Activated naive CD4-positive, alpha-beta T cell (primary cell): ENCODE measurements at regions not wholly inside any gene's neighbourhood (a gene's known extent, or its start where the extent isn't known, plus 50 kb on each side); places are given as distances from the start of the nearest gene placed in this dataset.

Experiments
- DNase-seq, 4 experiments: peaks; one replicate each; lab custom pipeline; 2025; lab: John Stamatoyannopoulos, UW

DNA sequence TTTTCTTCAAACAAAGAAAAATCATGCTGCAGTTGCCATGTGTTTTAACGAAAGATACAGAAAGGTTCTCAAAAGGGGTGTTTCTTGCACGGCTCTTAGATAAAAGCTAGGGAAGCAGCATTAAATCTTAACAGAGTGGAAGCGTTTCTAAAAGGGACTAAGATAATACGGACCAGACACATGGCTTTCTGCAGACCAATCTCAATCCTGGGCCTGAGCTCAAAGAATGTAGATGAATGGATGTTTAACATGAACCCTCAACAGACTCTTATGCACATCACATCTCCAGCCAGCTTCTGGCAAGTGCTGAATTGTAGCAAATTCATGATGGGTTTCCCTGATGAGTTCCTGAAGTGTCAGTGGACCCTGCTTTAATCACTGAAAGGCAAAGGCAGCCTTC is 80.2 kb upstream of the COX10 start:
- DNase-seq, result no peak

DNA sequence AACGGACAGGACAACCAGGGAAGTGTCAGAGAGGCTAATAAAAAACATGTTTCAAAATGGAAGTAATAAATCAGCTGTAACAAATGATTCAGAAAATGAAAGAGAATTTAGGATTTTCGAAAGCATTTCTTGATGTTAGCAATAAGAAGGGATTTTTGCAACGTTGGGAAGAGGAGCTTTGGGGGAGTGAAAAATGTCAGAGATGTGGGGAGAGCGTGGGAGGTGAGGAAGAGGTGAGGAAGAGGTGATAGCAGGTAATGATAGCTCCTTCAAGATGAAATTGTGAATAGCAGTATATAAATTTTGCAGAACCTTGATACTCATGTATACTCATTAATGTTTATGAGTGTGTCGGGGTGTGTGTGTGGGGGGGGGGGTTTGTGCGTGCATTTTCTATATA is 76.2 kb upstream of the COX10 start:
- no peak for DNase-seq

DNA sequence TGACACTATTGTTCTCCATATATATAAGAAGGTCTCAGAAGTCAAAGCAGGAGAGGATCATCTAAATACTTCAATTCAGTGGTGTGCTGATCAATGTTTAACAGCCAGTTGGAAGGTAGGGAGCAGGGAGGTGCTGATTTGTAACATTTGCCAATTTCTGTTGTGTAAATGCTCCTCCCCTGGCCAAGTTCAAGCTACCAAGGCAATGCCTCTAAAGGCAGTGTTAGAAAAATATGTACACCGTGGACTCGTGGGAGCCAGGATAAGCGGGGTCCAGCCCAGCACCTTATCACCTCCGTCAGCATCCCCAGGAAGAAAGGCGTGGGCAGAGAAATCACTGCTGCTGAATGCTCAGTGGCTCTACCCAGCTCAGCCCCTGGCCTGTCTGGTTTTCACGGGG is 75.3 kb upstream of the COX10 start:
- no peak for DNase-seq

GRCh38 chr17:13995856-13996271 is 73.4 kb upstream of the COX10 start:
- DNase-seq, result no peak

- DNase-seq, result no peak
Observed at GRCh38 chr17:13996276-13996675, 73.0 kb upstream of the COX10 start.

GRCh38 chr17:13996748-13997147 is 72.6 kb upstream of the COX10 start:
- no peak for DNase-seq

- no peak for DNase-seq
Observed at GRCh38 chr17:14004927-14005620, 64.2 kb upstream of the COX10 start.

GRCh38 chr17:14006249-14006942 is 62.9 kb upstream of the COX10 start:
- no peak for DNase-seq

DNA sequence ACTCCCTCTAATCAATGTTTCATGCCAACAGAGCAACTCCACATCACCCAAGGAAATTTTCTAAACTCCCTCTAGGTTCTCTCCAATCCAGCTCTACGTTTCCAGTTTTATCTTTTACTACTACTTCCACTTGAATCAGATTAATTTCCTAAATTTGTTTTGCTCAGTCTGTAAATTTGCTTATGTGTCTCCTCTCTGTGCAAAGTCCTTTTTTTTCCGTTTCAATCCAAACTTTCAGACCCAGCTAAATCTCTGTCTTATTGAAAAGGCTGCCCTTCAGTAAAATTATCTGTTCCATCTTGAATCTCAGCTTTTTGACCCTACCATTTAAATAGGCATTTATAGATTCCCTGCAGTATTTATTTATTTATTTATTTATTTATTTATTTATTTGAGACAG is 61.4 kb upstream of the COX10 start:
- no peak for DNase-seq

DNA sequence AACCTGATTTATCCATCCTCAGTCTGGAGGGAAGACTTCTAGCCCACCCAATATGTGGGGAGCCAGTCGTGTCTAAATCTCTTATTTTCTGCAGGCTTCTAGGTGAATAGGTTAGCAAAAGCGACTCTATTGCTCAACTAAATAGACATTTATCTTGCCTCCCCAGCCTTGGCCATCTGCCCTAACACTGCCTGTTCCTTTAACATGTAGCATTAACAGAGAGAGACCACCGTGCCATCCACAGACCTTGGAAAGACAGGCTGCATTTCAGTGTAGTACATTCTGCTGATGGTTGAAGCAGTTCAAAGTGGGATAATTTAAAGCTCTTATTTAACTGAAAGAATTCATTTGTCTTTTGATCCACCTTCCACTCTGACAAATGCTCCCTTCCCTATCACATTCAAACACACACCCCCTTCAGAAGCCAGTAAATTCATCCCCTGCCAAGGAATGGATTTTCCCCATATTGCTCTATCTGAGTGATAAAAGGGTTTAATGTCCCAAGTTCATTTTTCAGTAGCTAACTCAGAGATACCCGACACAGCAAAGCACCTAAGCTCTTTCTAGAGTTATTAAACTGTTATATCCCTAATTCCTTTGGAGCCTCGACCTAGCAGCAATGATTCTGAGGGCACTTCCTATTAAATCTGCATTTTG is 58.1 kb upstream of the COX10 start:
- no peak for DNase-seq

DNA sequence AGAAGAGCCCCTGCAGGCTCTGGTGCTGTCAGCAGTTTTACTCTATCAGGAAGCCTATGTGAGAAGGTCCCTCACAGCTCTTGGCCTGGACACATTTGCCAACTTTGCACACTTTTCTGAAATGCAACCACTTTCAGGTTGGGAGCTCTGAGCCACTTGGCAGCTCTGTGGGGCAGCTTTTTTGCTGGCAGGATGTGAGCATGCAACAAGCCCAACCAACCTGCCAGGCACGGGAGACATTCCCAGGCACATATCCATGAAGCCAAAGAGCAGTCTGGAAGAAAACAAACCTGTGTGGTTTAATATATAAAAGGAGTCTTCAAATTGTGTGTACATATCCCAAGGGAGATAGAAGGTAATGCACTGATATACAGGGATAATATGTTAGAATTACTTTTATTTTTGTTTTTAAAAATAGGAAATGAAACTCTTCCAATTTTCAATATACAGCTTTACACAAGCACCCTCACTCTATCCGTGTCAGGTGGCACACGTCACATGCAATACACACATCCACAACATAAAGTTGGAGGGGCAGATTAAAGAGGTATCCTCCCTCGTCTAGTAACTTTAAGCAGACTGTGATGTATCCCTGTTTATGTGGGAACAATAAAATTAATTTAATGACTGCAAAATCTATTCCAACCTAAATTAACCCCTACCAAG is 57.4 kb upstream of the COX10 start:
- DNase-seq, result no peak

- no peak for DNase-seq
Observed at GRCh38 chr17:14014657-14015056, 54.6 kb upstream of the COX10 start.

DNA sequence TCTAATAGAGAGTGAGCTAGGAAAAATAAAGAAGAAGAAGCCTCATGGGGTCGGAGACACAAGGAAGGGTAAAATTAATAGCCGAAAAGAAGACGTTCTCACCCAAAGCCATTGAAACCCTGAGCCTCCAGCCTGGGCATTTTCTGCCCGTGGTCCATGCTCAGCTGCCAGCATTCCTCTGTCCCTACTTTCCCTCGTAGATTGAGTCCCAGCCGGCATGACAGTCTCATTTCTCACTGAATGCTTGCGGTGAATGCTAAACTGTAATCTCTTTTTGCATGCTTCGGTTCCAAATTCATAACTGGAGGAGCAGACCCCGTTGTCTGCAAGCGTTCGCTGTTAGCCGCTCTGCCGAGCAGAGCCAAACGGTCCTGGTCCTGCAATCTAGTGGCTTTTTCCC is 54.0 kb upstream of the COX10 start:
- DNase-seq, result no peak

DNA sequence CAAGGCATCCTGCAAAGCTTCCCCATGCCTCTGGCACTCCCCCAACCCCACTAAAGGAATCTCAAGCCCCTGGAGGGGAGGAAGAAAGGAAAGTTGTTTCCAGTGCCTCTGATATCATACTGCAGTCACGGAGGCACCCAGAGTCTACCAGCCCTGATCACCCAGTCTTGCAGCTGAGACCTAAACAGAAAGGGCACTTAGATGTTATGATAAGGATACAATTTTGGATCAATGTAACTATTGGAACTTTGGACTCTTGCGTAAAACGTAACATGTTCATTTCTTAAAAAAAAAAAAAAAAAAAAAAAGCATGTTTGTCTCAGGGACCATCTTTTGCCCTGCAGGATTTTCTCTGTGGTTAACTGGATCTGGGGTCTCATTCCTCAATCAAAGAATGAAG is 52.4 kb upstream of the COX10 start:
- DNase-seq, result no peak

DNA sequence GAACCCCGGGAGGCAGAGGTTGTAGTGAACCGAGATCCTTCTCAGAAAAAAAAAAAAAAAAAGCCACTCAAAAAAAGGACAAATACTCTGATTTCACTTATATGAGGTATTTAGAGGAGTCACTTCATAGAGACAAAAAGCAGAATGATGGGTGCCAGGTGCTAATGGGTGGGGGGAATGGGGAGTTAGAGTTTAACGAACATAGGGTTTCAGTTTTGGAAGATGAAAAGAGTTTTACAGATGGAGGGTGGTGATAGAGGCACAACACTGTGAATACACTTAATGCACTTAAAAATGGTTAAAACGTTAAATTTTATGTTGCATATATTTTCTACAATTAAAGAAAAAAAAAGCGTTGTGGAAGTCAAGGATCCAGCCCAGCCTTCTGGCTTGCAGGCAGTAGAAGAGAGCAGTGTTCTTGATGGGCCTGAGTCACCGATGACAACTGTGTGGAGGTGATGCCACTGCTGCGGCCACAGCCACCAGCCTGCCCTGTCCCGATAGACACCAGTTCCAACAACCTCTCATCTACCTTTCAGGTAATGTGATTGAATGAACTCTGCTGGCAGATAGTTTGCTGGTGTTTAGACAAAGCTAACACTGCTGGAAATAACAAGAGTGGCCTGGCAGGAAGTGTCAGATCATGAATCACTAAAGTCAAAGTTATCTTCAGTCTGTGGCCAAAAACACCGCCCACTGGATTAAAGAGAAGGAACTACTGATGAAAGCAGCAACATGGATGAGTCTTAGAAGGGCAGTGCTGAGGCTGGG is 49.9 kb upstream of the COX10 start:
- DNase-seq, result no peak
